H9 (cell line): ENCODE measurements at regions not wholly inside any gene's neighbourhood (a gene's known extent, or its start where the extent isn't known, plus 50 kb on each side); places are given as distances from the start of the nearest gene placed in this dataset.

Experiments used
- DNase-seq: peaks from one replicate; pipeline ENCODE4 v3.0.0-alpha.2; 2017
- H2AFZ ChIP-seq: one replicate; pipeline ENCODE4 v1.6.1; 2013; ENCODE audit warnings: mild to moderate bottlenecking, low read length, control low read depth, moderate library complexity
- H2AK5ac ChIP-seq: 2 replicates; pipeline ENCODE4 v1.6.1; 2013; ENCODE audit warnings: low read length, control low read depth, mixed read lengths; ENCODE audit not compliant: insufficient read length
- H2BK120ac ChIP-seq: one replicate; pipeline ENCODE4 v1.6.1; 2013; ENCODE audit warnings: low read depth, mild to moderate bottlenecking, low read length, control low read depth, inconsistent platforms; ENCODE audit not compliant: poor library complexity, severe bottlenecking
- H2BK12ac ChIP-seq: 2 replicates; pipeline ENCODE4 v1.6.1; 2013; ENCODE audit warnings: low read length, control low read depth, mixed read lengths, low read depth; ENCODE audit not compliant: insufficient read length
- H2BK15ac ChIP-seq: 2 replicates; pipeline ENCODE4 v1.6.1; 2013; ENCODE audit warnings: low read depth, low read length, control low read depth
- H2BK20ac ChIP-seq: one replicate; pipeline ENCODE4 v1.6.1; 2013; ENCODE audit warnings: low read depth, mild to moderate bottlenecking, low read length, control low read depth, inconsistent platforms; ENCODE audit not compliant: poor library complexity, severe bottlenecking
- H2BK5ac ChIP-seq: 2 replicates; pipeline ENCODE4 v1.6.1; 2013; ENCODE audit warnings: low read length, control low read depth, mixed read lengths; ENCODE audit not compliant: insufficient read length
- H3K14ac ChIP-seq: 2 replicates; pipeline ENCODE4 v1.6.1; 2013; ENCODE audit warnings: low read length, control low read depth; ENCODE audit not compliant: insufficient read depth
- H3K18ac ChIP-seq: 2 replicates; pipeline ENCODE4 v1.6.1; 2013; ENCODE audit warnings: low read depth, mild to moderate bottlenecking, mixed read lengths, low read length, control low read depth; ENCODE audit not compliant: insufficient read length
- H3K23ac ChIP-seq: 2 replicates; pipeline ENCODE4 v1.6.1; 2013; ENCODE audit warnings: low read length, control low read depth, mixed read lengths, low read depth; ENCODE audit not compliant: insufficient read length
- H3K23me2 ChIP-seq: 2 replicates; pipeline ENCODE4 v1.6.1; 2013; ENCODE audit warnings: low read depth, mild to moderate bottlenecking, mixed read lengths, low read length, control low read depth; ENCODE audit not compliant: insufficient read length, poor library complexity, severe bottlenecking
- H3K27ac ChIP-seq: 2 replicates; pipeline ENCODE4 v1.5.1; 2013; ENCODE audit warnings: low read length, control low read depth, mixed read lengths, low read depth; ENCODE audit not compliant: insufficient read length
- H3K27me3 ChIP-seq: 2 replicates; pipeline ENCODE4 v1.6.1; 2013; ENCODE audit warnings: low read length, control low read depth, inconsistent platforms; ENCODE audit not compliant: insufficient read depth
- H3K4ac ChIP-seq: 2 replicates; pipeline ENCODE4 v1.6.1; 2013; ENCODE audit warnings: low read depth, mild to moderate bottlenecking, control low read depth, inconsistent platforms, low read length, moderate library complexity
- H3K4me1 ChIP-seq: 2 replicates; pipeline ENCODE4 v1.6.1; 2013; ENCODE audit warnings: low read length, control low read depth, inconsistent platforms; ENCODE audit not compliant: insufficient read depth
- H3K4me2 ChIP-seq: 2 replicates; pipeline ENCODE4 v1.6.1; 2013; ENCODE audit warnings: low read length, control low read depth, mixed read lengths; ENCODE audit not compliant: insufficient read length, insufficient read depth
- H3K56ac ChIP-seq: 2 replicates; pipeline ENCODE4 v1.6.1; 2013; ENCODE audit warnings: low read depth, mild to moderate bottlenecking, mixed read lengths, low read length, control low read depth; ENCODE audit not compliant: insufficient read length
- H3K79me1 ChIP-seq: 2 replicates; pipeline ENCODE4 v1.6.1; 2013; ENCODE audit warnings: low read depth, mild to moderate bottlenecking, moderate library complexity, low read length, control low read depth, inconsistent platforms; ENCODE audit not compliant: insufficient read depth, poor library complexity, severe bottlenecking
- H3K79me2 ChIP-seq: 2 replicates; pipeline ENCODE4 v1.6.1; 2013; ENCODE audit warnings: low read length, control low read depth, inconsistent platforms; ENCODE audit not compliant: insufficient read depth
- H3K9ac ChIP-seq: 2 replicates; pipeline ENCODE4 v1.6.1; 2013; ENCODE audit warnings: low read length, control low read depth, mixed read lengths; ENCODE audit not compliant: insufficient read length; ENCODE audit errors: extremely low read depth
- H3K9me3 ChIP-seq: one replicate; pipeline ENCODE4 v1.6.1; 2013; ENCODE audit warnings: low read depth, low read length, inconsistent platforms; ENCODE audit not compliant: control insufficient read depth
- H3T11ph ChIP-seq: one replicate; pipeline ENCODE4 v1.6.1; 2013; ENCODE audit warnings: mild to moderate bottlenecking, low read length, control low read depth, inconsistent platforms
- H4K20me1 ChIP-seq: one replicate; pipeline ENCODE4 v1.6.1; 2013; ENCODE audit not compliant: control insufficient read depth, insufficient read length, insufficient read depth
- H4K5ac ChIP-seq: 2 replicates; pipeline ENCODE4 v1.6.1; 2013; ENCODE audit warnings: low read depth, mild to moderate bottlenecking, mixed read lengths, low read length, control low read depth; ENCODE audit not compliant: insufficient read length
- H4K8ac ChIP-seq: replicated peaks from 2 replicates; pipeline ENCODE4 v1.6.1; 2013; ENCODE audit warnings: low read length, control low read depth, mixed read lengths, low read depth; ENCODE audit not compliant: insufficient read length
- H4K91ac ChIP-seq: 2 replicates; pipeline ENCODE4 v1.6.1; 2013; ENCODE audit warnings: low read depth, mild to moderate bottlenecking, moderate library complexity, mixed read lengths, low read length, control low read depth; ENCODE audit not compliant: insufficient read length
- H3K27ac Mint-ChIP-seq, 3 experiments: 2 replicates in 2 of 3; 3 replicates in 1 of 3; pipeline ENCODE4 v1.8.0; 2020 to 2021; ENCODE audit warnings: mixed read lengths in 3 of 3, mild to moderate bottlenecking in 1 of 3, moderate library complexity in 1 of 3
- H3K27me3 Mint-ChIP-seq: 2 replicates; pipeline ENCODE4 v1.8.0; 2021; ENCODE audit warnings: low read depth, mild to moderate bottlenecking, moderate library complexity, mixed read lengths
- H3K36me3 Mint-ChIP-seq, 3 experiments: 2 replicates in 2 of 3; 3 replicates in 1 of 3; pipeline ENCODE4 v1.8.0; 2020 to 2021; ENCODE audit warnings: low read depth in 3 of 3, mixed read lengths in 3 of 3; ENCODE audit not compliant: insufficient read depth in 1 of 3
- H3K4me1 Mint-ChIP-seq, 2 experiments: 2 replicates each; pipeline ENCODE4 v1.8.0; 2020; ENCODE audit warnings: mixed read lengths in 2 of 2
- H3K4me3 Mint-ChIP-seq, 2 experiments: 2 replicates in 1 of 2; 3 replicates in 1 of 2; pipeline ENCODE4 v1.8.0; 2020 to 2021; ENCODE audit warnings: mild to moderate bottlenecking in 2 of 2, mixed read lengths in 2 of 2, moderate library complexity in 1 of 2
- H3K9me3 Mint-ChIP-seq, 2 experiments: 2 replicates in 1 of 2; 3 replicates in 1 of 2; pipeline ENCODE4 v1.8.0; 2020; ENCODE audit warnings: mild to moderate bottlenecking in 2 of 2, mixed read lengths in 2 of 2, moderate library complexity in 1 of 2
- CTCF ChIP-seq: fragments of 200-600 bp; sonication (generic); conservative IDR thresholded peaks from 3 replicates; pipeline ENCODE4 v1.8.0; 2021; ENCODE audit warnings: antibody characterized with exemption, mild to moderate bottlenecking
- WGBS: extraction: QIAGEN DNeasy Blood & Tissue Kit; methylation state at CpG from one replicate; pipeline ENCODE4 v1.1.7; 2013; ENCODE audit warnings: missing lambda C conversion rate, low lambda C conversion rate, mixed read lengths; ENCODE audit not compliant: insufficient read length; ENCODE audit errors: extremely low coverage; 5-methylcytosine and 5-hydroxymethylcytosine counted together

- no peak overlapping the region for H2BK15ac ChIP-seq
- no peak overlapping the region for H3K18ac ChIP-seq
- H3K79me1 ChIP-seq = no peaks in the 10 kb centered on the region
- H3K23me2 ChIP-seq = no peaks in the 10 kb centered on the region
- H3K14ac ChIP-seq = no peak overlapping the region
- Mint-ChIP-seq H3K4me3 (no peak overlapping the region), H3K27ac (no peak overlapping the region), H3K27me3 (no peaks in the 10 kb centered on the region; the same call in 1 of the 2 replicates), H3K9me3 (no peaks in the 10 kb centered on the region; a peak in 1 of 5 replicates), H3K36me3 (no peaks in the 10 kb centered on the region), H3K4me1 (no peaks in the 10 kb centered on the region)
- H3K27ac ChIP-seq = no peak overlapping the region
- H2BK120ac ChIP-seq = no peak overlapping the region
- H3K4ac ChIP-seq = no peak overlapping the region
- H2BK5ac ChIP-seq = no peak overlapping the region
- no peak overlapping the region for H2AK5ac ChIP-seq
- H3K56ac ChIP-seq = no peak overlapping the region
- DNase-seq = no peak
- no peak overlapping the region for H4K8ac ChIP-seq
- no peak overlapping the region for H3K4me2 ChIP-seq
- no peak overlapping the region for H4K5ac ChIP-seq
- no peak overlapping the region for H3K23ac ChIP-seq
- no peaks in the 10 kb centered on the region for H3K4me1 ChIP-seq
- H2AFZ ChIP-seq = no peak overlapping the region
- no peak overlapping the region for H3T11ph ChIP-seq
- no peaks in the 10 kb centered on the region for H3K9me3 ChIP-seq
- WGBS = no CpG with 5 or more reads among the region's 2 CpGs
- H3K79me2 ChIP-seq = no peaks in the 10 kb centered on the region
- no peak overlapping the region for H2BK20ac ChIP-seq
- no peak overlapping the region for H3K9ac ChIP-seq
- H3K27me3 ChIP-seq = no peaks in the 10 kb centered on the region
- H4K20me1 ChIP-seq = no peaks in the 10 kb centered on the region
- H4K91ac ChIP-seq = no peak overlapping the region
- TF ChIP-seq CTCF = no peak
- no peak overlapping the region for H2BK12ac ChIP-seq
These were observed 125.6 kb upstream of the MAFB start for GRCh38 chr20:40814631-40814960.
